Liver (tissue), 3 donors: ENCODE measurements at regions not wholly inside any gene's neighbourhood (a gene's known extent, or its start where the extent isn't known, plus 50 kb on each side); places are given as distances from the start of the nearest gene placed in this dataset.

Source experiments
- EGR1 ChIP-seq, 2 donors: IDR thresholded peaks; 2 replicates each; pipeline ENCODE4 v1.6.1; 2016 to 2018; ENCODE audit warnings: antibody characterized with exemption in 2 of 2, low read depth in 2 of 2
- FOXA1 ChIP-seq: IDR thresholded peaks from 2 replicates; pipeline ENCODE4 v1.6.1; 2016; ENCODE audit warnings: antibody characterized with exemption
- GABPA ChIP-seq, 2 donors: IDR thresholded peaks in 1 of 2; conservative IDR thresholded peaks in 1 of 2; 2 replicates each; pipeline ENCODE4 v1.6.1; 2016; ENCODE audit warnings: antibody characterized with exemption in 2 of 2, mild to moderate bottlenecking in 1 of 2, moderate library complexity in 1 of 2
- JUND ChIP-seq, 2 donors: IDR thresholded peaks; 2 replicates each; pipeline ENCODE4 v1.6.1; 2016; ENCODE audit warnings: antibody characterized with exemption in 2 of 2
- NR2F2 ChIP-seq: IDR thresholded peaks from 2 replicates; pipeline ENCODE4 v1.6.1; 2016; ENCODE audit warnings: antibody characterized with exemption
- RAD21 ChIP-seq, 2 donors: IDR thresholded peaks; 2 replicates each; pipeline ENCODE4 v1.6.1; 2016; ENCODE audit warnings: antibody characterized with exemption in 2 of 2, mild to moderate bottlenecking in 2 of 2
- RXRA ChIP-seq, 2 donors: IDR thresholded peaks; 2 replicates each; pipeline ENCODE4 v1.6.1; 2017 to 2018; ENCODE audit warnings: antibody characterized with exemption in 2 of 2, mild to moderate bottlenecking in 1 of 2
- SP1 ChIP-seq: IDR thresholded peaks from 2 replicates; pipeline ENCODE4 v1.6.1; 2018; ENCODE audit warnings: antibody characterized with exemption, mild to moderate bottlenecking
- YY1 ChIP-seq: IDR thresholded peaks from 2 replicates; pipeline ENCODE4 v1.6.1; 2016; ENCODE audit warnings: antibody characterized with exemption, mild to moderate bottlenecking
- TF ChIP-seq, protein P1 (sequence below): fragments of 150-350 bp; IDR thresholded peaks from 2 replicates; pipeline ENCODE4 v1.5.1; 2017; ENCODE audit warnings: improper control_type of control experiment, low read depth, low read length; ENCODE audit not compliant: missing input control
- TF ChIP-seq, protein P2 (sequence below): IDR thresholded peaks from 2 replicates; pipeline ENCODE4 v1.6.1; 2016; ENCODE audit warnings: antibody characterized with exemption
- TF ChIP-seq, protein P3 (sequence below): IDR thresholded peaks from 2 replicates; pipeline ENCODE4 v1.6.1; 2016; ENCODE audit warnings: antibody characterized with exemption
- TF ChIP-seq, protein P4 (sequence below): IDR thresholded peaks from 2 replicates; pipeline ENCODE4 v1.6.1; 2016; ENCODE audit warnings: antibody characterized with exemption
- TF ChIP-seq, protein P5 (sequence below): IDR thresholded peaks from 2 replicates; pipeline ENCODE4 v1.6.1; 2016; ENCODE audit warnings: antibody characterized with exemption, mild to moderate bottlenecking
- donor health status: healthy.
- donor health status: healthy.

DNA sequence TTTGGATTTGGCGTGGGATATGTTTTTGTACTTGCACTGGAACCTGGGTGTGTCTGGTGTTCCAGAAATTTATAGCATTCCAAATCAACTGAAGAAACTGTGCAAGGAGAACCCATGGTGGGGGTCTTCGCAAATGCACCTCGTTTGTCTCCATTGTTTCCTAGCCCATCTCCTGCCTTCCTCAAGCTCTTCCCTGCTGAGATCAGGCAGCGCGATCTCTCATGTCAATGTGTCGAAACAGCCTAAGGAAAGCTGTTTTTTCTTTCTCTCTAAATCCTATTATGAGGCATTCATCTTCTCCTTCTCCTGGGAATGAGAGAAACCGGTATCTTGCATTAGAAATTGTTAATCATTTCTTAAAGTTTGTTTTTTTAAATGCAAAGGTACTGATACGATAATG, 131.0 kb downstream of the KLF5 start:
- TF ChIP-seq, protein P1, sequence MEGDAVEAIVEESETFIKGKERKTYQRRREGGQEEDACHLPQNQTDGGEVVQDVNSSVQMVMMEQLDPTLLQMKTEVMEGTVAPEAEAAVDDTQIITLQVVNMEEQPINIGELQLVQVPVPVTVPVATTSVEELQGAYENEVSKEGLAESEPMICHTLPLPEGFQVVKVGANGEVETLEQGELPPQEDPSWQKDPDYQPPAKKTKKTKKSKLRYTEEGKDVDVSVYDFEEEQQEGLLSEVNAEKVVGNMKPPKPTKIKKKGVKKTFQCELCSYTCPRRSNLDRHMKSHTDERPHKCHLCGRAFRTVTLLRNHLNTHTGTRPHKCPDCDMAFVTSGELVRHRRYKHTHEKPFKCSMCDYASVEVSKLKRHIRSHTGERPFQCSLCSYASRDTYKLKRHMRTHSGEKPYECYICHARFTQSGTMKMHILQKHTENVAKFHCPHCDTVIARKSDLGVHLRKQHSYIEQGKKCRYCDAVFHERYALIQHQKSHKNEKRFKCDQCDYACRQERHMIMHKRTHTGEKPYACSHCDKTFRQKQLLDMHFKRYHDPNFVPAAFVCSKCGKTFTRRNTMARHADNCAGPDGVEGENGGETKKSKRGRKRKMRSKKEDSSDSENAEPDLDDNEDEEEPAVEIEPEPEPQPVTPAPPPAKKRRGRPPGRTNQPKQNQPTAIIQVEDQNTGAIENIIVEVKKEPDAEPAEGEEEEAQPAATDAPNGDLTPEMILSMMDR: no peak
- TF ChIP-seq RXRA (IDR thresholded peaks at IDR 0.05) (no peak), GABPA (IDR thresholded peaks at IDR 0.05 in 1 of 2, conservative IDR thresholded peaks at IDR 0.05 in 1 of 2) (no peak), NR2F2 (no peak), SP1 (no peak), JUND (IDR thresholded peaks at IDR 0.05) (no peak), EGR1 (IDR thresholded peaks at IDR 0.05; ENCODE audit: low read depth in 2 of 2) (no peak), YY1 (no peak), RAD21 (IDR thresholded peaks at IDR 0.05) (no peak), FOXA1 (no peak)
- TF ChIP-seq, protein P2, sequence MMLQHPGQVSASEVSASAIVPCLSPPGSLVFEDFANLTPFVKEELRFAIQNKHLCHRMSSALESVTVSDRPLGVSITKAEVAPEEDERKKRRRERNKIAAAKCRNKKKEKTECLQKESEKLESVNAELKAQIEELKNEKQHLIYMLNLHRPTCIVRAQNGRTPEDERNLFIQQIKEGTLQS: no peak
- TF ChIP-seq, protein P3, sequence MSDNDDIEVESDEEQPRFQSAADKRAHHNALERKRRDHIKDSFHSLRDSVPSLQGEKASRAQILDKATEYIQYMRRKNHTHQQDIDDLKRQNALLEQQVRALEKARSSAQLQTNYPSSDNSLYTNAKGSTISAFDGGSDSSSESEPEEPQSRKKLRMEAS: no peak
- TF ChIP-seq, protein P4, sequence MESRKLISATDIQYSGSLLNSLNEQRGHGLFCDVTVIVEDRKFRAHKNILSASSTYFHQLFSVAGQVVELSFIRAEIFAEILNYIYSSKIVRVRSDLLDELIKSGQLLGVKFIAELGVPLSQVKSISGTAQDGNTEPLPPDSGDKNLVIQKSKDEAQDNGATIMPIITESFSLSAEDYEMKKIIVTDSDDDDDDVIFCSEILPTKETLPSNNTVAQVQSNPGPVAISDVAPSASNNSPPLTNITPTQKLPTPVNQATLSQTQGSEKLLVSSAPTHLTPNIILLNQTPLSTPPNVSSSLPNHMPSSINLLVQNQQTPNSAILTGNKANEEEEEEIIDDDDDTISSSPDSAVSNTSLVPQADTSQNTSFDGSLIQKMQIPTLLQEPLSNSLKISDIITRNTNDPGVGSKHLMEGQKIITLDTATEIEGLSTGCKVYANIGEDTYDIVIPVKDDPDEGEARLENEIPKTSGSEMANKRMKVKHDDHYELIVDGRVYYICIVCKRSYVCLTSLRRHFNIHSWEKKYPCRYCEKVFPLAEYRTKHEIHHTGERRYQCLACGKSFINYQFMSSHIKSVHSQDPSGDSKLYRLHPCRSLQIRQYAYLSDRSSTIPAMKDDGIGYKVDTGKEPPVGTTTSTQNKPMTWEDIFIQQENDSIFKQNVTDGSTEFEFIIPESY: no peak
- TF ChIP-seq, protein P5, sequence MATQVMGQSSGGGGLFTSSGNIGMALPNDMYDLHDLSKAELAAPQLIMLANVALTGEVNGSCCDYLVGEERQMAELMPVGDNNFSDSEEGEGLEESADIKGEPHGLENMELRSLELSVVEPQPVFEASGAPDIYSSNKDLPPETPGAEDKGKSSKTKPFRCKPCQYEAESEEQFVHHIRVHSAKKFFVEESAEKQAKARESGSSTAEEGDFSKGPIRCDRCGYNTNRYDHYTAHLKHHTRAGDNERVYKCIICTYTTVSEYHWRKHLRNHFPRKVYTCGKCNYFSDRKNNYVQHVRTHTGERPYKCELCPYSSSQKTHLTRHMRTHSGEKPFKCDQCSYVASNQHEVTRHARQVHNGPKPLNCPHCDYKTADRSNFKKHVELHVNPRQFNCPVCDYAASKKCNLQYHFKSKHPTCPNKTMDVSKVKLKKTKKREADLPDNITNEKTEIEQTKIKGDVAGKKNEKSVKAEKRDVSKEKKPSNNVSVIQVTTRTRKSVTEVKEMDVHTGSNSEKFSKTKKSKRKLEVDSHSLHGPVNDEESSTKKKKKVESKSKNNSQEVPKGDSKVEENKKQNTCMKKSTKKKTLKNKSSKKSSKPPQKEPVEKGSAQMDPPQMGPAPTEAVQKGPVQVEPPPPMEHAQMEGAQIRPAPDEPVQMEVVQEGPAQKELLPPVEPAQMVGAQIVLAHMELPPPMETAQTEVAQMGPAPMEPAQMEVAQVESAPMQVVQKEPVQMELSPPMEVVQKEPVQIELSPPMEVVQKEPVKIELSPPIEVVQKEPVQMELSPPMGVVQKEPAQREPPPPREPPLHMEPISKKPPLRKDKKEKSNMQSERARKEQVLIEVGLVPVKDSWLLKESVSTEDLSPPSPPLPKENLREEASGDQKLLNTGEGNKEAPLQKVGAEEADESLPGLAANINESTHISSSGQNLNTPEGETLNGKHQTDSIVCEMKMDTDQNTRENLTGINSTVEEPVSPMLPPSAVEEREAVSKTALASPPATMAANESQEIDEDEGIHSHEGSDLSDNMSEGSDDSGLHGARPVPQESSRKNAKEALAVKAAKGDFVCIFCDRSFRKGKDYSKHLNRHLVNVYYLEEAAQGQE: no peak
